ENCODE measurements at regions not wholly inside any gene's neighbourhood (a gene's known extent, or its start where the extent isn't known, plus 50 kb on each side); places are given as distances from the start of the nearest gene placed in this dataset.
"Not testable (repeated sequence)": the region's sequence is repeated elsewhere in the genome, so short reads cannot be mapped to it uniquely, and the experiment has no call there.

DNA sequence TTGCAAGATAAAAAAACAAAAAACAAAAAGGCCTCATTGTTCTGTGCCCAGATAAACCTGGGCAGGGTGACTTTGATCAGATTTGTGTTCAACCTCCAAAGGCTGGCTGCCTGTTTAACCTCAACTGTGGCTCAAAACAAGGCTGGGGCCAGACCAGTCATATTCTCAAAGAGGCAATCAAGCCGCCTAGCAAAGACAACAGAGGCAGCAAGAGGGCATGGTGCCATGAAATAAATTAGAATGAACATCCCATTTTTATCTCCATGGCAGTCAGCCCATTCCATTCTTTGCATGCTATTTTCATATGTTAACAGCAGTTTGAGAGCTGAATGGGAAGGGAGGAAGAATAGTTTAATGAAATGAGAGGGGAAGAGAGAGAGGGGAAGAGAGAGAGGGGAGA lies 1150.3 kb downstream of the TYW1 start:
- no peak overlapping the region for H3K4me3 ChIP-seq
- H3K27me3 ChIP-seq, result no peaks in the 10 kb centered on the region
- DNase-seq, result no peak
- no peaks in the 10 kb centered on the region for H3K36me3 ChIP-seq
- H3K9me3 ChIP-seq, result no peaks in the 10 kb centered on the region

DNA sequence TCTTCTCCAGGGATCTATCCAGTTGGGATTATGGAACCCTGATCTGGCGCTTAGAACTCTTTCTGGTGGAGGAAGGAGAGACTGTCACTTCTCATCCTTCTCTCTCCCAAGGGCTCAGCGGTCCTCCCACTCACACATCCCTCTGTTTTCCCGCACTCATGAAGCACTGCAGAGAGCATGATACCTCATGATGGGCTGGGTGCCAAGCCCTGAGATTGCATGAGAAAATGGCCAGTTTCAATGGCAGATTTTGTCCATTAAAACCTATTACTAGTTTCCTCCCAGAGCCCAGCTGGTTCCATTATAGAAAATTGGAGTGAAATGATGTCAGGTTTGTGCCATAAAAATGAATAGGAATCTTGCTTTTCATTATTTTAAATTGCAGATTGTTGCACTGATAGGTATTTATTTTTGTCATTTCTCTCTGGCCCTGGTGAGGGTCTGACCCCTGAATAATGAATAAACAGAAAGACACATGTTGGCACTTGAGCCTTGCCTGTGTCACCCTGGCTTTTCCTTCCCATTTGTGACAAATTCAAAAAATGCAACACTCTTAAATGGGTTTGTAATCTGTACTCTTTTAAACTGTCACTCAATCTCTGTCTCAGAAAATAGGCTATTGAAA lies 1151.1 kb downstream of the TYW1 start:
- Histone ChIP-seq H3K27me3 (no peaks in the 10 kb centered on the region), H3K9me3 (no peaks in the 10 kb centered on the region), H3K4me3 (no peak overlapping the region), H3K36me3 (no peaks in the 10 kb centered on the region)
- no peak for DNase-seq

DNA sequence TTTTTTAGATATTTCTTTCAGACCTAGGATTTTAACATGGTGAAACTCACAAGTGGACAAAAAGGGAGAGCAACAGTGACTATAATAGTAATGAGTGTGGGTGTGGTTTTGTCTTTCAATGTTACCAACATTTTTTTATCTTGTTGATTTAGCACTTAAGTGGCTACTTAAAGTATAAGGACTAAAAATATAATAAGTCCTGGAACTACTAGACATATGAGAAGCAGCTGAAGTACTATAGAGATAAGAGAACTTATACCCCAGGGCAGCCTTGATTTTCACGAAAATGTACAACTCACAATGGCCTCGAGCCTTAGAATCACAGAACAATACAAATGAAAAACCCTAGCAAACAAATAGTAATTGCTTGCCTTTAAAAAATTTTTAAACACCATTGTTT lies 1151.8 kb downstream of the TYW1 start:
- H3K9me3 ChIP-seq, result no peaks in the 10 kb centered on the region
- no peaks in the 10 kb centered on the region for H3K27me3 ChIP-seq
- H3K4me3 ChIP-seq, result no peak overlapping the region
- no peak for DNase-seq
- H3K36me3 ChIP-seq, result no peaks in the 10 kb centered on the region

DNA sequence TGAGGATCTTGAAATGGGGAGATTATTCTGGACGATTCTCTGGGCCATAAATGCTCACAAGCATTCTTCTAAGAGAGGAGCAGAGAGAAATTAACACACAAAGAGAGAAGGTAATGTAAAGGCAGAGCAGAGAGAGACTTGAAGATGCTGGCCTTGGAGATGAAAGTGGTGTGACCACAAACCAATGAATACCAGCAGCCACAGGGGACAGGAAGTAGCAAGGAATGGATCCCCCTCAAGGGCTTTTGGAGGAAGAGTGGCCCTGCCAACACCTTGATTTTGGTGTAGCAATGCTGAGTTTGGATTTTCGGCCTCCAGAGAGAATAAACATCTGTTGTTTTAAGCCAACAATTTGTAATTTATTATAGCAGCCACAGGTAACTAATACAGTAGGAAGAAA lies 1155.6 kb downstream of the TYW1 start:
- no peak overlapping the region for H3K4me3 ChIP-seq
- no peaks in the 10 kb centered on the region for H3K36me3 ChIP-seq
- no peaks in the 10 kb centered on the region for H3K27me3 ChIP-seq
- no peaks in the 10 kb centered on the region for H3K9me3 ChIP-seq
- DNase-seq, result no peak

DNA sequence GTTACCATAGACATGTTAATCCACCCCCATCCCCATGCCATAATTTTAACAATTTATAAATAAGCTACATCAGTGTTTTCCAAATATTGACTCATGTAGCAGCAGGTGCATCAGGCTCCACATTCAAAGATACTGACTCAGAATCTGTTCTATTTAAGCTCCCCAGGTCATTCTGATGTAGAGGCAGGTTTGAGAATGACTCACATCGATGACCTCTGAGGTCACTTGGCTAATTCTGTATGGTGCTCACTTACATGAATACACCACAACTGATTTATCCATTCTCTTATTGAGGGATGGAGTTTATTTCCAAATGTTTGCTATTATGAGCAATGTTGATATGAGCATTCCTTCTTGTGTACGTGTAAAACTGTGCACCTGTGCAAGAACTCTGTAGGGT lies 1159.0 kb downstream of the TYW1 start:
- no peaks in the 10 kb centered on the region for H3K27me3 ChIP-seq
- H3K4me3 ChIP-seq, result no peak overlapping the region
- no peaks in the 10 kb centered on the region for H3K9me3 ChIP-seq
- no peaks in the 10 kb centered on the region for H3K36me3 ChIP-seq
- no peak for DNase-seq

DNA sequence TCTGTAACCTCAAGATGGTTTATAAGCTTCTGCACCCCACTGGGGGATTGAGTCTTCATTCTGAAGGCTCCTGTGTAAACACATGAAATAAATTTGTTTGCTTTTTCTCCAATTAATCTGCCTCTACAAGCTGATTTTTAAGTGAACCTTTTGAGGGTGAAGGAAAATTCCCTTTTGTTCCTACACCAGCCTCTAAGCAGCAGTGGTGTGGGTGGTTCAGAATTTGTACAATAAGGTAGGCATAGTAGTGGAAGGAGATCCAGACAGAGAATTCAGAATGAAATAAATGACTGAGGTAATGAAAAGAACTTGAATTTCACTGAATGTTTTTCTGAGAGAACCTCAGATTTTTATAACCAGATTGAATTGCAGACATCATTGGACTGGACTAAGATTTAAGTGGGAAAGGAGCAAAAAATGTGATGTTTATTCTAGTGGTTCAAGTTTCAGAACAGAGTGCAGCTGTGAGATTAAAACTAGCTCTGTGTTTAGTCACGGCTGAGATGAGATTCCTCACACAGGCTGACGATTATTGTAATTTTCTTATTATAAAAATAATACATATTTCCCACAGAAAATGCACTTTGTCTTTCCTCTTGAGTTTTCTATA lies 1162.2 kb downstream of the TYW1 start:
- DNase-seq, result no peak
- Histone ChIP-seq H3K27me3 (no peaks in the 10 kb centered on the region), H3K36me3 (no peaks in the 10 kb centered on the region), H3K4me3 (no peak overlapping the region), H3K9me3 (no peaks in the 10 kb centered on the region)

DNA sequence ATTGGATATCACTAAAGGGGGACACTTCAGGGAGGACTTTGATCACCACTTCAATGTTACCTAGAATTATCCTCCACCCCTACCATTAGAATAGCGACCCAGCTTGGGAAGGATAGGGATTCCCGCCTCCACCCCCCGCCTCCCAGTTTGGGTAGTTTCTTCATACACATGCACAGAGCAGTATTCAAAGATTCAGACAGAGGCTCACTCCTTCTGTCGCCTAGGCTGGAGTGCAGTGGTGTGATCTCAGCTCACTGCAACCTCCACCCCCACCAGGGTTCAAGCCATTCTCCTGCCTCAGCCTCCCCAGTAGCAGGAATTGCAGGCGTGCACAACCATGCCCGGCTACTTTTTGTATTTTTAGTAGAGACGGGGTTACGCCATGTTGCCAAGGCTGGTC lies 1166.1 kb downstream of the TYW1 start:
- Histone ChIP-seq H3K9me3 (no peaks in the 10 kb centered on the region), H3K27me3 (no peaks in the 10 kb centered on the region), H3K4me3 (no peak overlapping the region), H3K36me3 (no peaks in the 10 kb centered on the region)
- no peak for DNase-seq

DNA sequence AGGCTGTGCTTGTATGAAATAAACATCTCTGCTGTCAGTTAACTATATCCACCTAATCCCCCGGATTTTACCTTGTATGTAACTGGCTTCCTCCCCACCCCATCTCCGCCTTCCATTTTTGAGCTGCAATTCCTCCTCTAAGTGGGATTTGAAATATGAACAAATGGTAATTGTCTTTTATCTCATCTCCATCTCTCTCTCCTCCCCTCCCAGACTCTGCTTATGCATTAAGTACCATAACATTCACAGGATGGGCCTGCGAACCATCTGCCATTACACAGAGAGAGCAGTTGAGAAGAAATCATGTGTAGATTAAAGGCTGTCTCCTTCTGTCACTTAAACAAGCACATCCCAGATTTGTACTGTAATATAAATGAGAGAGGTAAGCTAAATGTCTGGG lies 1169.9 kb downstream of the TYW1 start:
- H3K27me3 ChIP-seq, result no peaks in the 10 kb centered on the region
- H3K36me3 ChIP-seq, result no peaks in the 10 kb centered on the region
- no peak for DNase-seq
- H3K4me3 ChIP-seq, result no peak overlapping the region
- no peaks in the 10 kb centered on the region for H3K9me3 ChIP-seq

DNA sequence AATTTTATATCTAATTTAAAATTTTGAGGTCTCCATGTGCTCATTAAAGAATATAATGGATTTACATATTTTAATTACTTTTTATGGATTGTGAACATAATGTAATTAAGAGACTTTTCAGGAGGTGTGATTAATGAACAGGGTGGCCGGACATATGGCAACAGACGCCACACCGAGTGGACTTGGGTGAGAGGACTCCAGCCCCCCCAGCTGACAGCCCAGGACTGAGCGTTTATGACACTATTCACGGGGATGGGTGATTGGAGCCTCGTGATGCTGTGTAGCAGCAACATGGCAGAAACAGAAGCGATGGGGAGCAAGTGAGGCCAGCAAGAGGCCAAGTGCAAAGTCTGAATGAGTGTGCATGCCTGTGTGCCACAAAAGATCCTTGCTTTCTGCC lies 1176.9 kb downstream of the TYW1 start:
- no peak overlapping the region for H3K4me3 ChIP-seq
- no peaks in the 10 kb centered on the region for H3K9me3 ChIP-seq
- no peaks in the 10 kb centered on the region for H3K36me3 ChIP-seq
- no peaks in the 10 kb centered on the region for H3K27me3 ChIP-seq
- no peak for DNase-seq

DNA sequence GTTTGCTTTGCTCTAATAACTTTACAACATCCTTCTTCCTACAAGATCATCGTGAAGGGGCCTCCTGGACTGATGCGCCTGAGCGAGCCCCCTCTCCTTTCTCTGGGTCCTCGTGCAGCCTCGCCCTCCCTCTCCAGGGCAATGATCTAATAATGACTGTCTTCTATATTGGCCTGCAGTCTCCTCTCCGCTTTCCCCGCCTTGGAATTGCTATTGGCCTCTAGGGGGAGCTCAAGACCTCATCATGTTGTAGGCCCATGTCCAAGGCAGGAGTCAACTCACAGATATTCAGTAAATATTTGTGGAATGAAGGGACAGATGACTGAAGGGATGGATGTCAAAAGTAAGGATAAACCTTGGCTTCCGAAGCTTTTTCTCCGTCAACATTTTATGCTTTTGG lies 1180.3 kb downstream of the TYW1 start:
- Histone ChIP-seq H3K36me3 (no peaks in the 10 kb centered on the region), H3K4me3 (no peak overlapping the region), H3K27me3 (no peaks in the 10 kb centered on the region), H3K9me3 (no peaks in the 10 kb centered on the region)
- peak; percentile 61 for DNase-seq

DNA sequence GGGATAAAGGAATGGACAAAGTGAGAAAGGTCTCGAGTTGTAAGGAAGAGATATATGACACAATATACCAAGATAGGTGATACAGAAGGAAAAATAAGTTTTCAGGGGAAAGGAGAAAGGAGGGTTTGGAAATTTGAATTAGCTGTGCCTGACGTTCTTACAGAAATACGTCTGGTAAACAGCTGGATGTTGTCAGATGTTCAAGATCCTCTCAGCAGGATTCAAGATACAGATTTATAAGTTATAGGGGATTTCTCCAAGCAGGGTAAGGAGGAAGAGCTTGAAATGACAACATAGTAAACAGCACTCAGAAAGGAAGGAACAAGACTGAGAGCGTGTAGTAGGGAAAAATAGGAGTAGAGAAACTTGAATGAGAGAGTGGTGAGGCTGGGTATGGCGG lies 1184.1 kb downstream of the TYW1 start:
- no peak for DNase-seq
- Histone ChIP-seq H3K27me3 (no peaks in the 10 kb centered on the region), H3K4me3 (no peak overlapping the region), H3K9me3 (no peaks in the 10 kb centered on the region), H3K36me3 (no peaks in the 10 kb centered on the region)

DNA sequence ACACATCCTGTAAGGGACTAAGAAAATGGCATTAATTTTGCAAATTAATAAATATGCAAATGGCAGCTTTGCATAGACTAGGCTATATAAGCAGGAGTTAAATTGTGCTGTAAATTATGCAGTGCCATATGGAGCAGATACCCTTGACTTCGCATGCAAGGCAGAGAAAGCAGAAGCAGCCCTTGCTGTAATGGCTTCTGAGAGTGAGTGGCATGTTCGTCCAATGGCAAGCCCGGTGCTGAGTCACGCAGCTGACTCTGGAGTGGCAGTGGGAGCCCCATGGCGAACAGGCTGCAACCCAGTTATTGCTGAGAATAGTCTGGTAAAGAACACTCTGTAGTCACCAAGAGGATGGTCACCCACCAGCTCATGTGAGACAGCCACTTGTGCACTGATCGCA lies 1186.5 kb downstream of the TYW1 start:
- DNase-seq, result no peak
- no peaks in the 10 kb centered on the region for H3K9me3 ChIP-seq
- H3K36me3 ChIP-seq, result no peaks in the 10 kb centered on the region
- H3K27me3 ChIP-seq, result no peaks in the 10 kb centered on the region
- H3K4me3 ChIP-seq, result no peak overlapping the region

DNA sequence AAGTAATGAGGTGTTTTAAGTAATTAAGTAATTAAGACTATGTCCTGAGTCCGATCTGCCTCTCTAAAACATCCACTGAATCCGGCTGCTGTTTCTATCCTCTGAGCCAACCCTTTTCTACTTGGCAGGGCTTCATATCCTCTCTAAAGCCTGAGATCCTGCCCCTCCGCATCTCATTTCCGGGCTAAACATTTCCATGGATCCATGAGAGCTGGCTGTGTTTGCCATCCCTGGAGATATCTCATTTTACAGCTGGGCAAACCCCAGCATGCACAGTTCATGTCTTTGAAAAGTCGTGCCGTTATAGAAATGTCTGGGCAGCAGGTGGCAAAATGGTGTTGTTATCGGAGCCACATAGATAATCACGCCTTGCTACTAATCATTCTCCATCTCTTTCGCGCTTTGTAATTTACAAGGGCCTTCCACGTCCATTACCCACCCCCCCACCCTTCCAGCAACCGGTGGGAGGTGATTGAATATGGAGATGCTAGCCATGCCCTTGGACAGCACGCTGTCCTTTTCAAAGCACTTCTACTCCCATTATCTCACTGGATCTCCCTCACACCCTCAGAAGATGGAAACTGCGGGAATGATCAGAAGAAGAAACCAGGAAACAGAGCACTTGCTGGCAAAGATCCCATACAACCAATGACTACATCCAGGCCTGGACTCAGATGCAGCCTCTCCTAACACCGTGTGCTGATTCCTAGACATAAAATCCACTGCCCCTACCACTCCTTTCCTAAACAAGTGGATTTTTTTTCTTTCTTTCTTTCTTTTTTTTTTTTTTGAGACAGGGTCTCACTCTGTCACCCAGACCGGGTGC lies 1189.2 kb downstream of the TYW1 start:
- Histone ChIP-seq H3K27me3 (no peaks in the 10 kb centered on the region), H3K36me3 (no peaks in the 10 kb centered on the region)
- no peak for DNase-seq

DNA sequence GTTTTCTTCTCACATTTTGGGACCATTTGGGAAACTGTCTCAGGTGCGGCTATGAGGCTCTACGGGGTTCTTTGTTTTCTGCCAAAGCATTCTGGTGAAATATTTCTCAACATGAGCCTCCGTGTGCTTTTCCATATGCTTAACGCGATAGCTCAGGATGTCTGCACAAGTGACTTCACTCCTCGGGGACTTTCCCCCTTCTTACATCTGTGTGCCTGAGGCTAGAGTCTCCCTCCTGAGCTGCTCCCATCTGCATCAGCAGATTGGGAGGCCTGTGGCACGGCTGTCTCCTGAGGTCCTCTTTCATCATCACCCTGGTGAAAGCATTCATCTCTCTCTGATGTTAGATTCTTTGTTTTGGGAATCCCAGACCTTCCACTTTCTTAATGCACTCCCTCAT lies 1190.9 kb downstream of the TYW1 start:
- no peaks in the 10 kb centered on the region for H3K36me3 ChIP-seq
- no peaks in the 10 kb centered on the region for H3K9me3 ChIP-seq
- no peak overlapping the region for H3K4me3 ChIP-seq
- no peak for DNase-seq
- H3K27me3 ChIP-seq, result no peaks in the 10 kb centered on the region

More for the DNA sequence above, 1189.2 kb downstream of the TYW1 start:
- Histone ChIP-seq H3K4me3 (no peak overlapping the region), H3K9me3 (no peaks in the 10 kb centered on the region)

DNA sequence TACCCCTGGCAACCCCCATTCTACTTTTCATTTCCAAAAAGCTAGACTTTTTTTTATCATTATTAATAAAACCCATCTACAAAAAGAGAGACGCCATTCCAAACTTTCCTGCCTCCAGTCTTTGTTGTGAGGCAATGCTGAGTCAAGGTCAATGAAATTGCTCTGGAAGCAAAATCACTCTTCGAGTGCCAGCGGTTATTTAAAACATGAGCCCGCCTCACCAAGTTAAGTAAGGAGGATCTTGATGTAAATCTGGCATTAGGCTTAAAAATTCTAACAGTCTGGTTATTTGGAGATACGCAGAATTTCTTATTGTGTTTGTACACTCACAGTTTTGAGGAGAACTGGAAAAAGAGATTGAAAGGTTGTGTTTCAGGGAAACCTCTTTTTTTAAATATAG lies 1196.3 kb downstream of the TYW1 start:
- peak; percentile 45 for DNase-seq
- Histone ChIP-seq H3K36me3 (no peaks in the 10 kb centered on the region), H3K9me3 (no peaks in the 10 kb centered on the region), H3K27me3 (no peaks in the 10 kb centered on the region), H3K4me3 (no peak overlapping the region)

DNA sequence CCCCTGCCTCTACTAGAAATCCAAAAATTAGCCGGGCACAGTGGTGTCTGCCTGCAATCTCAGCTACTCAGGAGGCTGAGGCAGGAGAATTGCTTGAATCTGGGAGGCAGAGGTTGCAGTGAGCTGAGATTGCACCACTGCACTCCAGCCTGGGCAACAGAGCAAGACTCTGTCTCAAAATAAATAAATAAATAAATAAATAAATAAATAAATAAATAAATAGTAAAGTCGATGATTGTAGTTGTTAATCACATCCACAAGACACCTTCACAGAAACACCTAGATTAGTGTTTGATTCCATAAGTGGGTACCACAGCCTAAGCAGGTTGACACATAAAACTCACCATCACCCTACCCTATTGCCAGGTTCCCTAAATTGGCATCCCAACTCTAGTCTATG lies 1199.0 kb downstream of the TYW1 start:
- not testable (repeated sequence) for H3K4me3 ChIP-seq, H3K27me3 ChIP-seq, DNase-seq, H3K36me3 ChIP-seq, H3K9me3 ChIP-seq

DNA sequence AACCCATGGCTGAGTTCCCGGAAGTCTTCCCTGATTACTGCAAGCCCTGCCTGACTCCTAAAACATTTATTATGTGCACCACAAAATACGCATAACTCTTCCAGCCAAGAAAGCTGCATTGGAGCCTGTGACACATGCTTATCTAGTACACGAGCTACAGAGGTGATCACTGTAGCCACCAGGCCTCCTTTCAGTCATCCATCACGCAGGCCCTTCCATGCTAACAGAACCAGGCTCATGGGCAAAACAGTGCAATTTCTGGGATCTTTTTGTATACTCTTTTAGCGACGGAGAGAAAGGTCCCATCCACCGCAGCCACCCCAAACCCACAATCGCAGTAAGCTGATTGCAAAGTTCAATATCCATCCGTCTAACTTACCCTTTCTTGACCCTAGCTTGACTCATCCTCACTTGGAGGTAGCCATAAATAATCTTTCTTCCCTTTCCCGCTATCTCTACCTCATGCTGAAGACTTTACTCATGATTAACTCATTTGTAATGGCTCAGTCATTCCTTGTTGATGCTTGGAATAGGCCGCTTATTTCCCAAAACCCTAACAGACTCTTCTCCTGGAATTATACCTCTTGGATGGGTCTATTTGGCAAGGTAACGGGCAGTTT lies 1203.5 kb downstream of the TYW1 start:
- Histone ChIP-seq H3K36me3 (no peaks in the 10 kb centered on the region), H3K27me3 (no peaks in the 10 kb centered on the region), H3K4me3 (no peak overlapping the region), H3K9me3 (no peaks in the 10 kb centered on the region)
- peak; percentile 23 for DNase-seq

All from MG63 (cell line).